Heart right ventricle (tissue), 16 donors: ENCODE measurements at regions not wholly inside any gene's neighbourhood (a gene's known extent, or its start where the extent isn't known, plus 50 kb on each side); places are given as distances from the start of the nearest gene placed in this dataset.

Experiments used
- ATAC-seq, 8 donors: fragments of 200-7000 bp; cut with Tn5 transposase; one replicate each; pipeline ENCODE4 v1.9.1; 2020; ENCODE audit warnings: mild to moderate bottlenecking in 8 of 8, moderate library complexity in 8 of 8, moderate number of reproducible peaks in 1 of 8
- DNase-seq, 2 donors: peaks; one replicate each; pipeline ENCODE4 v3.0.0-alpha.2; 2020
- H3K27ac ChIP-seq, 10 donors: fragments of 200-600 bp; sonication (generic) in 2 of 10; one replicate each; pipeline versions ENCODE4 v1.5.0 to v1.8.0; 2020 to 2022; ENCODE audit warnings: mild to moderate bottlenecking in 3 of 10
- H3K27me3 ChIP-seq, 7 donors: fragments of 200-600 bp; one replicate each; pipeline ENCODE4 v1.8.0; 2021 to 2022; ENCODE audit warnings: mild to moderate bottlenecking in 2 of 7
- H3K36me3 ChIP-seq, 9 donors: fragments of 200-600 bp; sonication (generic) in 1 of 9; one replicate each; pipeline versions ENCODE4 v1.5.0 to v1.8.0; 2020 to 2022; ENCODE audit warnings: mild to moderate bottlenecking in 2 of 9
- H3K4me1 ChIP-seq, 9 donors: fragments of 200-600 bp; sonication (generic) in 1 of 9; one replicate each; pipeline versions ENCODE4 v1.5.0 to v1.8.0; 2020 to 2022; ENCODE audit warnings: mild to moderate bottlenecking in 4 of 9
- H3K4me3 ChIP-seq, 10 donors: fragments of 200-600 bp; sonication (generic) in 2 of 10; one replicate each; pipeline versions ENCODE4 v1.5.0 to v1.8.0; 2020 to 2022; ENCODE audit warnings: mild to moderate bottlenecking in 7 of 10, moderate library complexity in 2 of 10
- H3K9me3 ChIP-seq, 11 donors: fragments of 200-600 bp in 10 of 11; sonication (generic) in 2 of 11; one replicate each; pipeline versions ENCODE4 v1.5.0 to v1.8.0; 2013 to 2022; ENCODE audit warnings: mild to moderate bottlenecking in 2 of 11, control low read depth in 1 of 11, moderate library complexity in 1 of 11
- CTCF ChIP-seq, 9 donors: fragments of 200-600 bp; sonication (generic) in 2 of 9; IDR thresholded peaks; one replicate each; pipeline versions ENCODE4 v1.5.0 to v1.8.0; 2021 to 2022; ENCODE audit warnings: antibody characterized with exemption in 9 of 9, mild to moderate bottlenecking in 5 of 9, moderate library complexity in 1 of 9
- WGBS, 2 donors: extraction: QIAGEN DNeasy Blood & Tissue Kit; methylation state at CpG; one replicate each; pipeline ENCODE4 v1.1.7; 2013; ENCODE audit warnings: inconsistent platforms in 1 of 2; 5-methylcytosine and 5-hydroxymethylcytosine counted together
- intact Hi-C, 10 donors: fragments of 100-400 bp; cut with DNase I; formaldehyde crosslinking; loops; one replicate each; pipeline versions ENCODE4 v1.11.1 to v1.14.2; 2022
- donor health status: Arrhythmogenic right ventricular cardiomyopathy.
- donor health status: ischemic (EF 13 %, LVEDD 7.1; RV severe dilation, severe dysfunction).
- donor health status: healthy with polysubstance abuse.
- donor health status: DM: no; HTN: yes; CAD: no.
- donor health status: DM: no; HTN: no; CAD: no.
- donor health status: ischemic (EF 25% LVEDD 6.9; RV normal size, moderate dysfunction).
- donor health status: ischemic (EF 25% LVEDD 5.7; RV mildly dilated, moderate dysfunction).
- donor health status: healthy.
- donor health status: DM: yes; HTN: yes; CAD: no.
- donor health status: Ischemic cardiomyopathy.
- donor health status: ischemic (EF 35%, LVEDD 5.7; RV mildly dilated, moderate dysfunction).
- donor health status: nonischemic (EF 11% LVEDD 7.7; RV severe dilation, severe dysfunction).
- donor health status: DM: yes; HTN: yes; CAD: no.
- donor health status: PGD.
- donor health status: ischemic (EF 29% LVEDD 5.4; RV normal size, mild dysfunction).
- donor health status: nonischemic (EF 23%, LVEDD 6.1; RV moderate dilation, normal function).

- no peak for DNase-seq
- TF ChIP-seq CTCF (IDR thresholded peaks at IDR 0.05), result no peak
- intact Hi-C loops, result no loop called here
These were observed 78.5 kb upstream of the CSRP2 start for GRCh38 chr12:76957301-76957700.

GRCh38 chr12:76952995-76953394 is 74.2 kb upstream of the CSRP2 start:
- 43 to 46% methylated on average over 2 of the region's 2 CpGs for WGBS, 2 donors
- Histone ChIP-seq H3K27ac (no peak overlapping the region), H3K27me3 (no peaks in the 10 kb centered on the region), H3K9me3 (no peaks in the 10 kb centered on the region), H3K4me1 (no peaks in the 10 kb centered on the region), H3K4me3 (no peak overlapping the region), H3K36me3 (no peaks in the 10 kb centered on the region)
- no peak for TF ChIP-seq CTCF (IDR thresholded peaks at IDR 0.05)
- ATAC-seq, result no peak
- intact Hi-C loops, result no loop called here
- no peak for DNase-seq

More at GRCh38 chr12:76957301-76957700, 78.5 kb upstream of the CSRP2 start:
- no peaks in the 10 kb centered on the region for H3K9me3 ChIP-seq
- no peaks in the 10 kb centered on the region for H3K27me3 ChIP-seq
- no peaks in the 10 kb centered on the region for H3K36me3 ChIP-seq
- no peak overlapping the region for H3K4me3 ChIP-seq
- no peak for ATAC-seq
- H3K27ac ChIP-seq, result no peak overlapping the region
- no peaks in the 10 kb centered on the region for H3K4me1 ChIP-seq

GRCh38 chr12:76948879-76949278 is 70.1 kb upstream of the CSRP2 start:
- WGBS, 2 donors, result 66 to 75% methylated on average over 3 of the region's 3 CpGs
- ATAC-seq (no peak), DNase-seq (no peak)
- H3K27me3 ChIP-seq, result no peaks in the 10 kb centered on the region
- intact Hi-C loops, result no loop called here
- H3K9me3 ChIP-seq, result no peaks in the 10 kb centered on the region
- no peak overlapping the region for H3K27ac ChIP-seq
- H3K4me3 ChIP-seq, result no peak overlapping the region
- H3K36me3 ChIP-seq, result no peaks in the 10 kb centered on the region
- no peak for TF ChIP-seq CTCF (IDR thresholded peaks at IDR 0.05)
- H3K4me1 ChIP-seq, result no peaks in the 10 kb centered on the region

DNA sequence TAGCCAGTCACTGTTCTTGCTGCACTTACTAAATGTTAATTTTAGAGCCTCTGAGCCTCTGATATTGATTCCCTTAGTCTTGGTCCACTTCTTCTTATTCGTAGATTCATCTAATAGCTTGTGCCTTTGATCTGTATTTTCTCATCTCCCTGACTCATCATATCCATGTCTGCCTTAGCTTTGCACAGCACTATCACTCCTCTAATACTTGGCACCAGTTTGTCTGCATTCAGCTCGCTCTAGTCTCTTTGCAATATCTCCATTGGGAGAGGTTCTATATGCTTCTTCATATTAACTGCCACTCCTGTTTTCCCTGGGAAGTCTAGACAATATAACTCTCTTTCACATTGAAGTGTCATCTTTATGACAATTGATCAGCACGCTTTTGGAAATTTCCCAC is 68.5 kb upstream of the CSRP2 start:
- intact Hi-C loops, result no loop called here
- no peak for DNase-seq
- no peak for ATAC-seq
- WGBS, 2 donors, result 93 to 95% methylated on average over 3 of the region's 3 CpGs
- no peaks in the 10 kb centered on the region for H3K9me3 ChIP-seq
- no peaks in the 10 kb centered on the region for H3K36me3 ChIP-seq
- TF ChIP-seq CTCF (IDR thresholded peaks at IDR 0.05), result no peak
- no peaks in the 10 kb centered on the region for H3K4me1 ChIP-seq
- H3K27me3 ChIP-seq, result no peaks in the 10 kb centered on the region
- H3K27ac ChIP-seq, result no peak overlapping the region
- H3K4me3 ChIP-seq, result no peak overlapping the region

GRCh38 chr12:76946446-76946845 is 67.6 kb upstream of the CSRP2 start:
- WGBS, 2 donors, result 67 to 78% methylated on average over 6 of the region's 6 CpGs
- H3K27ac ChIP-seq, result no peak overlapping the region
- no peaks in the 10 kb centered on the region for H3K27me3 ChIP-seq
- TF ChIP-seq CTCF (IDR thresholded peaks at IDR 0.05), result no peak
- no peak for ATAC-seq
- no peak overlapping the region for H3K4me3 ChIP-seq
- no peaks in the 10 kb centered on the region for H3K9me3 ChIP-seq
- intact Hi-C loops, result no loop called here
- no peaks in the 10 kb centered on the region for H3K4me1 ChIP-seq
- H3K36me3 ChIP-seq, result no peaks in the 10 kb centered on the region
- no peak for DNase-seq
